NCI-H2227 (cell line): ENCODE measurements at regions not wholly inside any gene's neighbourhood (a gene's known extent, or its start where the extent isn't known, plus 50 kb on each side); places are given as distances from the start of the nearest gene placed in this dataset.
A peak's percentile ranks its signal among the peaks of the same experiment; 100 is the strongest.
"Not testable (repeated sequence)": the region's sequence is repeated elsewhere in the genome, so short reads cannot be mapped to it uniquely, and the experiment has no call there.

Source experiments
- DNase-seq: peaks from one replicate; lab custom pipeline; 2025; ENCODE audit not compliant: unreplicated experiment; lab: John Stamatoyannopoulos, UW

DNA sequence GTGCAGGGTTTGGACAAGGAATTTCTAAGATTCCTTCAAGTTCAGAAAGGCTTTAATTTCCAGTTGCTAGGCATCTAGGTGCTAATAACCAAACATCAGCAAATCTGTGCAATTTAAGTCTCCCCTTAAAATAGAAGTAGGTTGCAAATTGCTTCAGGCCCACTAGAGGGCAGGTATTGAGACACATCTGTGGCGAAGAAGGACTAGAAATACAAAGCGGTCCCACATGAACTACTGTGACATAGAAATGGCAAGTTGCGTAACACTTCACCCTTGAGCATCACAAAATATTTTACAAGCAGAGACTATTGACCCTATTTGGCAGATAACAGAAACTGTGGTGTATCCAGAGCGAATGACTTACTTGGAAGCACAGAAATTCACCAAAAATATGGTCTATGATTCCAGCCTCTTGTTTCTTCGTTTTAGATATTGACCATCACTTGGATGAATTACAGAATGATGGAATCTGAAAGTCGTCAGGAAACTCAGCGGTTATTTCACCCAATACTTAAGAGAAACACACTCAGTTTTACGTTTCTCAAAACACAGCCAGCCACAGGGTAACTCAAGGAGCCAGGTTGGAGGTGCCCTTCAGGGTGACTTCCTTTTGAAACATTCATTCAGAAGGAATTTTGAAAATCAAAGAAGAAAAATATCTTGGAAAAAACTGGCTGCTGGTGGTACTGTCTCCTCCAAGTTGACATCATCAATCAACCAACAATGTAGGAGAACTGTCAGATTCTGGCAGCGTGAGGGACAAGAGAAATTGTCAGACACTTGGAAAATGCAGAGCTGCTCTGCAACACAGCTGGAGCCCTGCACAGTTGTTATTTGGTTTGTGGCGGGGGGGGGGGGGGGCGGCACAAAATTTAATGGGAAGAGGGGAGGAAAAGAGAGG lies 256.3 kb upstream of the MINDY3 start:
- DNase-seq = peak; percentile 20

DNA sequence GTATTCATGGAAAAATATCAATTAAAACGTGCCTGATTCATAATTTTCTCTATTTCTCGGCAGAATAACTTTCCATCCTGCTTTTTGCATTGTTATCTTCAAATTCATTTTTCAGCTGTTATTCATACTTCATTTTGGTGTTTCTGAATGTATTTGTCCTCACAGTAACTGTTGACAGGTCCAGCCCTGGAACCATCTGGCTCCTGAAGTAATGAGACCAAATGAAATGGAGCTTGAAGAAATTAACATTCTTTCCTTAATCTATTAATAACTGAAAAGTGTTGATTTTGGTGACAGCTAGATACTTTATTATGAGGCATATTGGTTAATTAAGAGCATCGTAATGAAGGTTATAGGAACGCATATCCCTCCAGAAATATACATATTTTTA lies 257.0 kb upstream of the MINDY3 start:
- DNase-seq = no peak

DNA sequence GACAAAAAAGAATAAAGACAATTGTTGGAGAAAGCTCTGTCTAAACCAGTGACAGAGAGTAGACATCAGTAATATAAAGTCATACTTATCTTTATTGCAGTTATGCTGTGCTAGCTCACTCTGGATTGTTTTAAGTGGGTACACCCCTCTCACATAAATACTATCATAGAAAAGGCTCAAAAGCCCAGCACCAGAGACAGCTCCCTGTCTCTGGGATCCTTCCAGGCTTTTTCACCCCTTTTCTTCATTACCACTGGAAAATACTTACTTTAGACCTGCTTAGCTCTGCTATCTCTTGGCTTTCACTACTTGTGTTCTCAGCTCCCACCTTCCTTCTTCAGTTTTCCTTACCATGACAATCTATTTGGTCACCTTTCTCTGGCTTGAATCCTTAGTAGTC lies 259.1 kb upstream of the MINDY3 start:
- DNase-seq = no peak

DNA sequence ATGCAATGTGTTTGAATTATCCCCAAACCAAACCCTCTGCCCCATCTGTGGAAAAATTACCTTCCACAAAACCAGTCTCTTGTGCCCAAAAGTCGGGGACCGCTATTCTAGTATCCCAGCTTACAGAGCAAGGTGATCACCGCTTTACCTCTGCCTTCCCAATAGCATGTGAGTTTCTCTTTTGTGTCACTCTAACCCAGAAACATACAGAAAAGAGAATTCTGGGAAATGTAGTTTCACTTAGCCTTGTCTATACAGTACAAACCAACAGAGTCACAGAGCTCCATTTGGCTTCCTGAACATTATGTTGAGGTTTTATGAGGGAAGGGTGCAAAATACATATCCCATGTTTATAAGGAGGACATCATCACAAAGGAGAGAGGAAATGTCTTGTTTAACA lies 260.3 kb upstream of the MINDY3 start:
- DNase-seq = no peak

DNA sequence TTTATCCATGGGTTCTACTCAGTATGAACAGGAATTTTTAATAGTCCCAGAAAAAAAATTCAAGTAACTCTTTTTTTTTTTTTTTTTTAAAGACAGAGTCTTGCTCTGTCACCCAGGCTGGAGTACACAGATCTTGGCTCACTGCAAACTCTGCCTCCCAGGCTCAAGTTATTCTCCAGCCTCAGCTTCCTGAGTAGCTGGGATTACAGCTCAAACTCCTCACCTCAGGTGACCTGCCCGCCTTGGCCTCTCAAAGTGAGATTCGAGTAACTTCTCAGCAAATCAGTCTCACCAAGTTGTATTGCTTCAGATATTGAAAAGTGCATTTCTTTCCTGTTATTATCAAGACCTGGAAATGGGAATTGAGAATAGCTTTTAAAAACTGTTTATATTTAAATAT lies 281.2 kb upstream of the MINDY3 start:
- DNase-seq = no peak

DNA sequence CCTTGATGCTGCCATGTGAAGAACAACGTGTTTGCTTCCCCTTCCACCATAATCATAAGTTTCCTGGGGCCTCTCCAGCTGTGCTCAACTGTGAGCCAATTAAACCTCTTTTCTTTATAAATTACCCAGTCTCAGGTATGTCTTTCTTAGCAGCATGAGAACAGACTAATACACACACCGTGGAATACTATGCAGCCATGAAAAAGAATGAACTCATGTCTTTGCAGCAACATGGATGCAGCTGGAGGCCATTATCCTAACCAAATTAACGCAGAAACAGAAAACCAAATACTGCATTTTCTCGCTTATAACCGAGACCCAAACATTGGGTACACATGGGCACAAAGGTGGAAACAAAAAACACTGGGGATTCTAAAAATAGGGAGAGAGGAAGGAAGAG lies 286.7 kb upstream of the MINDY3 start:
- no peak for DNase-seq

DNA sequence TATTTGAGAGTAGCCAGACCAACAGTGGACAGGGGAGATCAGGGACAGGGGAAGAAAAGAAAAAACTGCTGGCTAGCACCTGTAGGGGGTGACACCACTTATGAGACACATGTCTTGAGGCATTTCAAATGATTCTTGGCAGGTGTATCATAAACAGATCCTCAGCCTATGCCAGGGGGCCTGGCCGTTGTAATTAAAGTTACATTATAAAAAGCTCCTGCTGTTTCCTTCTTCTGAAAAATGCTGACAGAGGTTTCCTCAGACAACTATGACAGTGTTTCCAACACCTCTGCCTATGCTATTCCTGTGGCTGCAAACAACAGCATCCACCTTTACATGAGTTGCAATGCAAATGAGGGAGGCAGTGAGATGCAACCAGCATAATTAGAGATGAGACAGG lies 281.0 kb upstream of the PTER start:
- DNase-seq = no peak

DNA sequence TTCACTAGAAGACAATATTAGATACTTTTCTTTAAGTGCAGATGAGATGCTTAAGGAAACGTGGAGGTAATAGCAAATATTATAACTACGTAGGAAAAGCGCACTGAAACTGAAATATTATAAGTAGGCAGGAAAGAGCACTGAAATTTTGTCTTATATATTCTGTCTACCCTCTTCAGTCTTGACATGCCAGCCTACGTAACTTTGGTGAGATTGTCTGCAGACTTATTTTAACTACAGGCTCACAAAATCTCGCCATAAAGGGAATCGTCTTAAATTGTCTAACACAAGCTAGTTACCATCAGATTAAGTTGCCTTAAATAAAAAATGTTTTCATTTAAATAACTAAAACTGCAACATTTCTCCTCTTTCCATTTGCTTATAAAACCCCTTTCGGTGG lies 280.1 kb upstream of the PTER start:
- DNase-seq = no peak

DNA sequence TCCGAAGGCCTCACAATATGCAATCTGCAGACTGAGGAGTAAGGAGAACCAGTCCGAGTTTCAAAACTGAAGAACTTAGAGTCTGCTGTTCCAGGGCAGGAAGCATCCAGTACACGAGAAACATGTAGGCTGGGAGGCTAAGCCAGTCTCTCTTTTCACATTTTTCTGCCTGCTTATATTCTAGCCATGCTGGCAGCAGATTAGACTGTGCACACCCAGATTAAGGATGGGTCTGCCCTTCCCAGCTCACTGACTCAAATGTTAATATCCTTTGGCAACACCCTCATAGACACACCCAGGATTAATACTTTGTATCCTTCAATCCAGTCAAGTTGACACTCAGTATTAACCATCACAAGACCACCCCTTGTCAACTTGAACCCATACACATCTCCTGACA lies 271.7 kb upstream of the PTER start:
- DNase-seq = not testable (repeated sequence)

DNA sequence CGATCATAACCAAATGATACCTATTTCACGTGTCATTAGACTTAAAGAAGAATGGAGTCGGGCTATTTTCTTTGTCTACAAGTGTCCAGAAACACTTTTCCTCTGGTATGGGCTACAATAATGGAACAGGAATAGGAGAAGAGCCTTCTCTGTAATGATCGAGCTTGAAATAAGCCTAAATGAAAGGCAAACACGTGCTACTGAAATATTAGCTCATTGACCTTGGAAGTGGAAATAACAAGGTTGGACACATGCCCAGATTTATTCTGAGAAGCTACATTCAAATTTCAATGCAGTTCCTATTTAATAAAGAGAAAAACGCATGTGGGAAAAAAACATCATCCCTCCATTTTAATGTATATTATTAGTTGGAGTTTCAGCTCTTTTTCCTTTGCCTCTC lies 254.7 kb upstream of the PTER start:
- DNase-seq = peak; percentile 2

DNA sequence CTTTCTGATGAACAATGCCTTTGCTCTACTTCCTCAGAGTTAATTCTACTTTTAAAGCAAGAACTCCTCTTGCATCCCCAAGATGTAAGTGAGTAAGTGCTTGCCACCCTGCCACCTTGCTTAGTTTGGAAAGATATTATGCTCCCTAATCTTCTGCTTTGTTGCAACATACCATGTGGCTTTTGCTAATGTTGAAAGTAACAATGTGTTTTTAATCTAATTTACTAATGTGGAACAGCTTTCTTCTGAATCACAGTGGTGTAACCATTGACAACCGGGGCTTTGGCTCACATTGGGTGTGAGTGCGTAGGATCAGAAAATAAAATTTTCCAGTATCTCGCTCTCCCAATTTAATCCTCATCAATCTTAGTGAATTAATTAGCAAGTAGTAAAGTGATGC lies 254.1 kb upstream of the PTER start:
- DNase-seq = no peak

DNA sequence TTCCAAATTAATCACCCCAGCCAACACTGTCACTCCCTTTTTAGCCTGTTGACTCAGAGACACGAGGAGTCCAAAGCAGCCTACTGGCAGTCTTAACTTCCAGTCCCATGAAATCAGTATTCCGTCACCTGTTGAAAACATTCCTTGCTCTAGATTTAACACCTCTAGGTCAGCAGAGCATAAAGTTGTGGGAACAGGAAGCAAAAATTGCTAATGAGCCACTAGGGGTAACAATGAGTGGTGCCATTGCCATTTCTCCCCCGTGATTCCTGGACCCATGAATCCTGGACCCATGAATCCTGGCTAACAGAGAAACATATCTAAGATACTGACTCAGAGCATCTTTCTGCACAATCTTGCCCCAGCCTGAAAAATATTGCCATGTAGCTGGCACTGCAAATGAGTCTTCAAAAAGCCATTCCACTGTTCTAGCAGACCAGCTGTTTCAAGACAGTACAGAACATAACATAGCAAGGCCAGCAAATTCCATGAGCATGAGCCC lies 252.7 kb upstream of the PTER start:
- no peak for DNase-seq

DNA sequence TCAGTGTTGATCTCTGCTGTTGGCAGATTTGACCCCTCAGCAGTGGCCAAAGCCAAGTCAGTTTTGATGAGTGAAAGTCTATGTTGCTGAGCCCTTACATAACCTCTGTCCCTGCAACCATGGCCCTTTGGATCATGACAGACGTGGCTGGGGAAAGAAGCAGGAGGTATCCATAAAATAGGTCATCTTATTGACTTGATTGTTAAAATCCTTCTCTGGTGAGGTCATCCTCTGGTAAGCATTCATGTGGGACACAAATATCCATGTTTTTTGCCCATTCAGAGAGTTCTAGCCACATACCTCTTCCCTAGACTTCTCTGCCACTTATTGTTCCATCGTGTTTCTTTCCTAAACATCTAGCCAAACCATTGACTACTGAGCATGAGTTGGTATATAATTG lies 251.9 kb upstream of the PTER start:
- no peak for DNase-seq

DNA sequence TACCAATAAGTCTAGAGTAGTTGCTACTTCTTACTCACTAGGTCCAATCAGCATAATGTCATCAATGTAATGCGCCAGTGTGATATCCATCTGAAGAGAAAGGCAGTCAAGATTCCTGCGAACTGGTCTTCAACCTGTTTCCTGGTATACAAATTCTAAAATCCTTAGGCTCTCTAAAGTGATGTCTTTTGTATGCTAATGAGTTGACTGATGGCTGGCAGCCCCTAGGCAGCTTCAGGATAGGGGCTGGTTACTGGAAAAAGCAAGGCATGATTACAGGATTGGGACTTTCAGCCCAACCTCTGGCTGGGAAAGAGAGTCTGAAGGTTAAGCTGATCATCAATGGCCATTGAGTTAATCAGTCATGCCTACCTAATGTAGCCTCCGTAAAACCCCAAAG lies 250.2 kb upstream of the PTER start:
- DNase-seq = no peak

DNA sequence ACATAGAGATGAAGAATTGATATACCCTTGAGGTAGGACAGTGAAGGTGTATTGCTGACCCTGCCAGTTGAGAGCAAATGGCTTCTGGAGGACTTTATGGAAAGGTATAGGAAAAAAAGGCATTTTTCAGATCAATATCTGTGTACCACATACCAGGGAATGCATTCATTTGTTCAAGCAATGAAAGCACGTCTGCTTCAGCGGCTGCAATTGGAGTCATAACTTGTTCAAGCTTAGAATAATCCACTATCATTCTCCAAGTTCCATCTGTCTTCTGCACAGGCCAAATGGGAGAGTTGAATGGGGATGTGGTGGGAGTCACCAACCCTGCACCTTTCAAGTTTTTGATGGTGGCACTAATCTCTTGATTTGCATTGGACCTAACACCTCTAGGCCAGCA lies 249.6 kb upstream of the PTER start:
- no peak for DNase-seq

DNA sequence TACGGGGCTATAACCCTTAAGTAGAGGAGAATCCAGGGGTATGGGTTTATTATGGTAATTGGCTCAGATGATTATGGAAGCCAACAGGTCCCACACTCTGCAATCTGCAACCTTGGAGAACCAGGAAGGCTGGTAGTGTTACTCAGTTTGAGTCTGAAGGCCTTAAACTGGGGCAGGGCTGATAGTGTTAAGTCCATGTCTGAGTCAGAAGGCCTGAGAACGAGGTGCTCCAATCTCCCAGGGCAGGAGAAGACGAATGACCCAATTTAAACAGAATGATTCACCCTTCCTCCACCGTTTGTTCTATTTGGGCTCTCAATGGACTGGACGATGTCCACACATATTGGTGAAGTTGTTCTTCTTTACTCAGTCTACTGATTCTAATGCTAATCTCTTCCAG lies 244.5 kb upstream of the PTER start:
- no peak for DNase-seq

DNA sequence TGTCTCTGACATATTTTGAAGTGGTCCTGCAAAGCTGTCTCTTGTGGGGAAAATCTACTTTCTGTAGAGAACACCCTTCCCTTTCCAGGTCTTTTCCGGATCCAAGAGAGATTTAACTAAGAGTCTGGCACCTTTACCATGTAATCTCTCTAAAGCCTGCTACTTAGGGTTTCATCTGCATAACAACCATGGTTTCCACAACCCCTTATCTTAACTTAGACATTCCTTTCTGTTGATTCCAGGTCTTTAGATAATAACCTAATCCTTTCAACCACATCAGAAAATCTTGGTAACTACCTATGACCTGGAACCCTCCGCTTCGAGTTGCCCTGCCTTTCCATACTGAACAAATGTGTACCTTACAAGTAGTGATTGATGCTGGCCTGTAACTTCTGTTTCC lies 243.6 kb upstream of the PTER start:
- no peak for DNase-seq

DNA sequence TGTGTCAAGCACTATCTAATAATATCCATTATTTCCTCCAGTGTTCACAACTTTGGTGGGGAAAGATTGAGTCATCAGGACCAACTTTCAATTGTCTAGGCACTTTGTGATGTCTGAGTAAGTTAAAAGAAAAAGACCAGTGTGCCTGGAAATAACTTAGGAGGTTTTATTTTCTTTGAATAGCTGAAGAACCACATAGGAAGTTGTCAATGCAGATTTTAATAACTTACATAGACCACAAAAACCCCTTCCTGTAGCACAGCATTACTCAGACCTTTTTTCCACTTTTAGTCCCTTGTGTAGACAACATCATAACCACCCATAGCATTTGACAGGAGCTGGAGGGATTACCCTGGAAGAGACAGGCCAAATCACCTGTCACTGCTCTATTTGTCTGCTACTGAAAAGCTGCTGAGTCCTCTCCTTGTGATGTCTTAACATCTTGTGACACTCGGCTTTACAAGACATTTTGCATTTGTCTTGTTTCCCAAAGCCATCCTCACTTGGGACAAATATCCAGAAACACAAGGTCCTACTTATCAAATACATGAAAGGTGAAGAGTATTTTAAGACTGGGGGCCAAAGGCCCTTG lies 241.5 kb upstream of the PTER start:
- DNase-seq = no peak

DNA sequence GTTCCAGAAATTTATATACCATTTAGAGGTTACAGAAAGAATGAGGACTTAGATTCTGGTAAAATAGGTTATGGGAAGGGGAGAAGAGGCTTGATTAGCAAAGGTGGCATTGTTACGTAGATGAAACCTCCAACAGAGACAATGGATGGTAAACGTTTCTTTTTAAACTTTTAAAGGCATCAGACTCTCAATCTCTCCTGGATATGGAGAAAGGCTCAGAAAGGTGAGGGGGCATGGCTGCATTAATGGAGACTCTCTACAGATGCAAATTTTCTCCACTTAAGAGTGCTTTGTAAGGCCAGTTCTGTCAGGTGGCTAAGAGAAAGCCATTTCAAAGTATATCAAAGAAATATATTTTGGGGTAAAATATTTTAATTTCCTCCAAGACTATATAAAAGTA lies 240.9 kb upstream of the PTER start:
- DNase-seq = no peak

DNA sequence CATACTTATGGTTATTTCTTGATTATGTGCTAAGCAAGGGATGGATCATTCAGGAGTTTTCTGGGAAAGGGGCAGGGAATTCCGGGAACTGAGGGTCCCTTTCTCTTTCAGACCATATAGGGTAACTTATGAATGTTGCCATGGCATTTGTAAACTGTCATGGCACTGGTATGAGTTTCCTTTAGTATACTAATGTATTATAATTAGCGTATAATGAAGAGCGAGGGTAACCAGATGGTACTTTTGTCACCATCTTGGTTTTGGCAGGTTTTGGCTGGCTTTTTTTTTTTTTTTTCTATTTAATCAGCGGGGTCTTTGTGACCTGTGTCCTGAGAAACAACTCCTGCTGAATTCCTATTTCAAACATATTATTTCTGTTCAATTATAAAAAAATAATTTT lies 237.6 kb upstream of the PTER start:
- DNase-seq = no peak

DNA sequence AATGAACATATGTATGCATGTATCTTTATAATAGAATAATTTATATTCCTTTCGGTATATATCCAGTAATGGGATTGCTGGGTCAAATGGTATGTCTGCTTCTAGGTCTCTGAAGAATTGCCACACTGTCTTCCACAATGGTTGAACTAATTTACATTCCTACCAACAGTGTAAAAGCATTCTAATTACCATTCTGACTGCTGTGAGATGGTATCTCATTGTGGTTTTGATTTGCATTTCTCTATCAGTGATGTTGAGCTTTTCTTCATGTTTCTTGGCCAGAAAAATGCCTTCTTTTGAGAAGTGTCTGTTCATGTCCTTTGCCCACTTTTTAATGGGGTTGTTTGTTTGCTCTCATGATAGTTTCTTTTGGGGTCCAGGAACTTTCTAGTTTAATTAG lies 213.2 kb upstream of the PTER start:
- DNase-seq = not testable (repeated sequence)

DNA sequence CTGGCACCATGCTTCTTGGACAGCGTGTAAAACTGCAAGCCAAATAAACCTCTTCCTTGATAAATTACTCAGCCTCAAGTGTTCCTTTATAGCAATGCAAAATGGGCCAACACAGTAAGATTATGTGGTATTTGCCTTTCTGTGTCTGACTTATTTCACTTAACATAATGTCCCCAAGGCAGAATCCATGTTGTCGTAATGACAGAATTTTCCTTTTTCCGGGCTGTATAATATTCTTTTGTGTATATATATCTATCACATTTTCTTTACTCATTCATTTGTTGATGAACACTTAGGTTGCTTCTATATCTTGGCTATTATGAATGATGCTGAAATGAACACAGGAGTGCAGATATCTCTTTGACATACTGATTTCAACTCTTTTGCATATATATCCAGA lies 209.1 kb upstream of the PTER start:
- DNase-seq = no peak

DNA sequence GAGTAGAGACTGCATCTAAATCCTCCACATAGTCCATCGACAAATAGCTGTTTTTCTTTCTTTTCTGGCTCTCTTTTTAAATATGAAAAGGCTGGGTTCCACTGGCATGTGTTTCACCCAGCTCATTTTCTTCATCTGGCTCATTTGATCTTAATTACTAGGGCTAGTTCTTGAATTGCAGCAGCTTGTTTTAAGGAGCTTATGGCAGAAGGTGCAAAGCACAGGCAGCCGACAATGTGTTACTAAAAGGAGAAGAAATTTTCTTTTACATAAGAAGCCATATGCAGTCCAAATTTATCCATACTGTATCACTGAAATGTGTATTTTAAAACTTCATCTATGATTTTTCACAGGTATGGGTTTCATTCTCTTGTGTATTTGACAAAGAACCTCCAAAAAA lies 205.6 kb upstream of the PTER start:
- no peak for DNase-seq
